GM21723 (cell line): ENCODE measurements at regions not wholly inside any gene's neighbourhood (a gene's known extent, or its start where the extent isn't known, plus 50 kb on each side); places are given as distances from the start of the nearest gene placed in this dataset.
"Not testable (repeated sequence)": the region's sequence is repeated elsewhere in the genome, so short reads cannot be mapped to it uniquely, and the experiment has no call there.

Experiments used
- ATAC-seq: cut with Tn5 transposase; IDR thresholded peaks from one replicate; pipeline ENCODE4 v1.9.1; 2021; ENCODE audit warnings: mild to moderate bottlenecking, moderate library complexity; ENCODE audit not compliant: unreplicated experiment

DNA sequence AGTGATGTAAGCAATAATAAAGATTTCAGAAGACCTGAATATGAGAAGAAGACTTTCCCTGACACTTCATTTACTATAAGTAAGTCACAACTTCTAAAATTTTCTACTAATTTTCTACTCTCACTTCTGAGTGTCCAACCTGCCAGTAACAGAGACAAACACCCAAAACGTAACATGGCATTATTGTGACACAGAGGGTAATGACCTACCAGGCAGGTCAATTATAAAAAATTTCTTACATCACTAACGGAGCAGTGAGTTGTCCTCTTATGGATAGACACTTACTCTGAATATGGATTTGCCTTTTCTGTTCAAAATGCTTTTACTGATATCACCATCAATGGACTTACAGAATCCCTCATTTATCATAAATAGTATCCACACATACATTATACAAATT, 405.9 kb upstream of the MAGEB16 start:
- no peak for ATAC-seq

DNA sequence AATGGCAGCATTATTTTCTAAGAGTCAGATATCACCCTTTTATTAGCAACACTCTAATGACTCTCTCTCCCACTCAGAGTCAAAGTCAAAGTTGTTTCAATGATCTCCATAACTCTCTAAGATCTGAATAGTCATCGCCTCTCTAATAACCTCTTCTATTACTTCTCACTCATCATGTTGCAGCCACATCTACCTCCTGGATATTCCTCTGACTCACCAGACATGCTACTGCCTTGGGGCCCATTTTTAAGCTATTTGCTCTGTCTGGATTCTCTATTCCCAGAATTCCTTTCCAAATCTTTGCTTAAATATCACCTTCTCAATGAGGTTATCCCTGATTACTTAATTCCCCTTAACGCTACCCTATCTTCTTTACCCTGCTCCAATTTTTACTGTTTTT, 391.8 kb upstream of the MAGEB16 start:
- ATAC-seq: no peak

DNA sequence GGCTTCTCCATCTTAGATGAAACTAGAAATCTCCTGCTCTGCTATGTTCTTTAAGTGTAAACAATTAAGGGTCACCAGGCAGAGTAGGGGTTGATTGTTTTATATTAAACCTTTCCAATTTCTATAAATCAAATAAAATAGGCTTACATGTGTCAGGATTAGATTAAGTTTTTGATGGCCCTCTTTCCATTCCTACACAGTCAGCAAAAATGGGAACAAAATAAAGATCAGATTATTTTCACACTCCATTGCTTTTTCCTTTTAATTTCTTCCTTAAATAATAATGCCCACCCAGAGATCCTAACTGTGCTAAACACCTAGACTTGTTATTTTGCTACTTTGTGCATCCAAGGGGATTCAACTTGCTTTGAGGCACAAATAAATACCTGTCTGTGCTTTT, 381.4 kb upstream of the MAGEB16 start:
- ATAC-seq: no peak

DNA sequence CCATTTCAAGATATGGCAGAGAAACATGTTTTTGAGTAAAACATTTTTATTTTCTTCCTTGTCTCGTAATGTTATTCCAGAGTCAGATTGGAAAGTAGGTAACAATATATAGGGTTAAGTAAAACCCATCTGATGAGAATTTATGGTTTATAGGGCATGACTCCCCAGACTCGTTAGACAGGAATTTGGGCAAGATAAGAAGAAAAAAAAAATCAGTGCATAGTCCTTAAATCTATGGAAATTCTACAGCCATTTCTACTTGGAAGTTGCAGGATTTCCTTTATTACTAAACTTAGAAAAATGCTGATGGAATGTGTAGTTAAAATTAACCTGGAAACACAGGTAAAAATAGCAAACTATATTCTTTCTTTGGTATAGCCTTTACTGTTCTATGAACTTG, 366.1 kb upstream of the MAGEB16 start:
- no peak for ATAC-seq

DNA sequence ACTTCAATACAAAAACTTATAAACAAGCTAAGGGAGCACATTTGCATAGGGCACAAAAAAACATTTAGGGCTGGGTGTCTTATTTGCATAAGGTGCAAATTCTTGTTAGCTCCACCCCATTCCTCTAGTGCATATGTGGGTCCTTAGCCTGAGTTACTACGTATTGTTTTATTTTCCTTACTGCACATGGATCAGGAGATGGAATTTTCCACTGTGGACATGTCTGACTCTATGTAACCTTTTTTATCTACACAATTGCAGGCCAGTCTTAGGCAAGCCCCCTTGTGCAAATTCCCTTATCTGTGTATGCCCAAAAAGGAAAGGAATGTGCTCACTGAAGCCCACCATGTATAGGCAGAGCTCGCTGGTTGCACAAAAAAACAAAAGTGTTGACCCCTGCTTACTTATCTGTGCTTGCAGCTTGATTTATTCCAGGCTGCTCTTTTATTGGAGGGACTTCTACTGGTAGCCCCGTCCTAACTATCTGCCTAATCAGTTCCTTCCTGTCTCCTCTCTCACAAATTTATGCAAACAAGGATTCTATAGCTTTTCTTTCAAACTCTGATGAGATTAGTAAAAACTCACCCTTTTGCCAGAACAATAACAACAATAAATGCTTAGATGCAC, 359.0 kb upstream of the MAGEB16 start:
- no peak for ATAC-seq

DNA sequence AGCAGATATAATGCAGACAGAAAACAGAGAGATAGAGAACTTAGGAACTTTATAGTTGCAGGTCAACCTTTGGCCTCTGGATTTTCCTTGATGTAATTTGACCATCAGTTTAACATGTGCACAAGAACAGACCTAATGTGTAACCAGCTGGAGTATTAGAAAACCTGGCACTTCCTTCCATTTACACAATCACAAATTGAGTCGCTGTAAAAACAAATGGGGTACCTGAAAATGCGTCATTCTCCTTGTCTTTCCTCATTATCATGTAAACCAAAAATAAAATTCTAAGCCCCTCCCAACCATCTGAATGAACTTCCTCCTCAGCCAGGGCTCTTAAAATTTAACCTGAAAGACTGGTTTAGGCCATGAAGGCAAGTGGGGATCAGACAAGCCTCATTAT, 358.4 kb upstream of the MAGEB16 start:
- no peak for ATAC-seq

DNA sequence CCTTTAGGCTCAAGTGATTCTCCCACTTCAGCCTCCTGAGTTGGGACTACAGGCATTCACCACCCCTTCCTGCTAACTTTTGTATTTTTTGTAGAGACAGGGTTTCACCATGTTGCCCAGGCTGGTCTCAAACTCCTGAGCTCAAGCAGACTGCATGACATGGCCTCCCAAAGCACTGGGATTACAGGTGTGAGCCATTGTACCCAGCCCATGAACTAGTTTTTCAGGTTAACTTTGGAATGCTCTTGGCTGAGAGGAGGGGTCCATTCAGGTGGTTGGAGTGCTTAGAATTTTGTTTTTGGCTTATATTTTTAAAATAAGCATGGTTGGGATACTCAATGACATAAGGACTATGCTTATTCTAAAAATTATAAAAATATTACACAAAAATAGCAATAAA, 355.7 kb upstream of the MAGEB16 start:
- ATAC-seq: no peak

DNA sequence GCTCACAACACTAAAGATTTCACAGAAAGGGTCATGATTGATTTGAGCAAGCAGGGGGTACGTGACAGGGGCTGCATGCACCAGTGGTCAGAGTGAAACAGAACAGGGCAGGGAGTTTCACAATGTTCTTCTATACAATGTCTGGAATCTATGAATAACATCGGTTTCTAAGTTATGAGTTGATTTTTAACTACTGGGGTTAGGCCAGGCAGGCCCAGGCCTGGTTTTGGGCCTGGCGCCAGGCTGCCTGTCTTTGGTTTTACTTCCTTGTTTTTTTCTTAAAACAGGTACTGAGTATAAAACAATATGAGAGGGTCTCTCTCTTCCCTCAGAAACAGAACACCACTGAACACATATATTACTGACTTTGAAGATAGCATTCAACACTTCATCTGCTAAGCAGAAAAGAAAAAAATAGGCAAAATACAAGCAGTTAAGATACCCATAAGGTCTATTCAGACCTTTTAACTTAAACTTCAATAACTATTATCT, 355.0 kb upstream of the MAGEB16 start:
- ATAC-seq: not testable (repeated sequence)

DNA sequence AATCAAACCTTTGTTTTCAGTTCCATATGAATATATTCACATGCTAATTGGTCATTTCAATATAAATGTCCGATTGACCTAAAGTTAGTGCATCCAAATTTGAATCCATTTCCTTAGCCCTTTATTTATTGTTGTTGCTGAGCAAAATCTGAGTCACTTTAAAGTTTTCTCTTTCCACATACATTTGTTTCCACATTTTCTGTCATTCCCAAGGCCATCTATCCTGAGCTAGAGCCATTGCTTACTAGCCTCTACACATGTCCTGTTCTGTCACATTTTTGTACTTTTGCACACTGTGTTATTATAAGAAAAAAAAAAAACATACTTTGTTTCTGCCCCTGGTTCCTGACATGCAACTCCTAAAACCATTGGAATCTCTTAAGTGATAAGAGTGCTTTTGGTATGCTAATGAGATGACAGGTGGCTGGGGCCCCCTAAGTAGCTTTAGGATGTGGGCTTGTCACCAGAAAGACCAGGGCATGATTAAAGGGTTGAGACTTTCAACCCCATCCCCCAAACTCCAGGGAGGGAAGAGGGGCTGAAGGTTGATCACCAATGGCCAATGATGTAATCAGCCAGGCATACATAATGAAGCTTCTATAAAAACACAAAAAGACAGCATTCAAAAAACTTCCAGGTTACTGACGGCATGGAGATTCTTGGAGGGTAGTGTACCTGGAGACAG, 353.3 kb upstream of the MAGEB16 start:
- ATAC-seq: no peak

DNA sequence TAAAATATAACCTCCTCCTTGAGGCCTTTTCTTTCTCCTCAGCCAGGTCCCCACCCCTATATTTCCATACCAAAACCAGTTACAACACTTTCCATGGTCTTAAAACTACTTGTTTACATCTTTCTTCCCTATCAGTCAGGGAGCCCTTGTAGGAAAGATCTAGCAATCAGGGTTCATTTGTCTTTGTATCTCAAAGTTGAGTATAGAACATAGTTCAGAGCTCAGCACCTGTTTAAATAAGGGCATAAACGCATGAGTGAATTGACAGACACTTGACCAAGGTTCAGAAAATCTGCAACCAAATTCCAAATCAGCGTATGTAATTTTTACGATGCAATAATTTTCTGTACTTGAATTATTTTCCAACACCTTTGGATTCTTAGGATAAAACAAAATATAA, 352.2 kb upstream of the MAGEB16 start:
- ATAC-seq: no peak

DNA sequence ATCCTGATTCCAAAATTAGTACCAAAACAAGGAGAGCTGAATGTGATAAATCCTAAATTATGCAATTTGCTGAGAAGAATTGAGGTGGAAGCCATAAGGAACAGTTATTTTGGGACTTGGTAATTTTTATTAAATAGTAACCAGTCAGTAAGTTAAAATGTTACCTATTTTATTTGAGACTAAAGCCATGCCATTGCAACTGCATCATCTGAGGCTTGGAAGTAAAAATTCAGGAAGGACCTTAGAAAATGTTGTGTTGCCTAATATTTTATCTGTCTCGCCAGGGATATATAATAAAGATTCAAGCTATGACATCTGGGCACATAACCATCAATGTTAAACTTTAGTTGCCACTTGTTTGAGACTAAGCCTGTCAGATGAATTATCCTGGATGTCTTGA, 341.3 kb upstream of the MAGEB16 start:
- ATAC-seq: no peak

DNA sequence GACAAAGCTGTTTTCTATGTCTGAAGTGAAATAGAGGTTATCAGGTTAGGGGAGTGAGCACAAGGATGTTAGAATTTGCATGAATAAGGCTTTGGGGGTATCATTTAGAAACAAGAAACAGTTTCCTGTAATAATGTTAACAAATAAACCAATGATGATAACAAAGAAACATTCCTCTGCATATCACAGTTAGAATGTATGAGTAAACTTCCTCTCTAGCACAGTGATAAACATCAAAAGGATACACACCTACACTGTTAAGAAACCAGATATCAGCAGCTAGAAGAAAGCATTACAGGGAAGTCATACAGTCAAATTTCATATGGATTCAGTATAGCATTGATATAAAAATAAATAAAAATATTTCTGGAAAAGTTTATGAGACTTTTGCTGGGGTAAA, 340.0 kb upstream of the MAGEB16 start:
- ATAC-seq: no peak

DNA sequence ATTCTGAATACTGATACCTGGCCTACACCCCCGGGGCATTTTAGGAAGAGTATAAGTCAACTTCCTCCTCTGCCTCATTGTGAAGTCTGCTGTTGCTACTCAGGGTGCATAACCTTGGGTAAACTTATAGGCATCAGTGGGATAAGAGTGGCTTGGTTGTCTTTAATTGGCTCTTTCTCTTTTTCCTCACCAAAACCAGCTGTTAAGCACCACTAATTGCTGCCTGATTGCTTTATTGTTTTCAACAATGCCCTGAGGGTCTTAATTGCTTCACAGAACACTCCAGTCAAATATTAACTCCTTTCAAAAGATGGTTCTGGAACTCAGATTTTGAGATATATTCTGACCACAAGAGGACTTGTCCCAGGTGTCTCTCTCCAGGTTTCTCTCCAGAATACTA, 337.0 kb upstream of the MAGEB16 start:
- ATAC-seq: no peak

DNA sequence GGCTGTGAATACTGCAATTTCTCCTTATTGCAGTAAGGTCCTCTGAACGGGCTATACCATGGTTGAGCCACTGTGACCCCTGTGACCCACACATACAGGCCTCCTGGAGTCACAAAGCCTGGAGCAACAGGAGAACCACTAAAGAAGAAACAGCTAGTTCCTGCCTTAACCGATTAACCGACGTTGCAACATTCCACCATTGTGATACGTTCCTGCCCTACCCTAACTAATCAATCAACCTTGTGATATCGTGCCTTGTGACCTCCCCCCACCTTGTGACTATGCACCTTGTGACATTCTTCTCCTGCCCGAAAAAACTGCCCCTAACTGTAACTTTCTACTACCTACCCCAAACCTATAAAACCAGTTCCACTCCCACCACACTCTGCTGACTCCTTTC, 301.5 kb upstream of the MAGEB16 start:
- ATAC-seq: not testable (repeated sequence)

DNA sequence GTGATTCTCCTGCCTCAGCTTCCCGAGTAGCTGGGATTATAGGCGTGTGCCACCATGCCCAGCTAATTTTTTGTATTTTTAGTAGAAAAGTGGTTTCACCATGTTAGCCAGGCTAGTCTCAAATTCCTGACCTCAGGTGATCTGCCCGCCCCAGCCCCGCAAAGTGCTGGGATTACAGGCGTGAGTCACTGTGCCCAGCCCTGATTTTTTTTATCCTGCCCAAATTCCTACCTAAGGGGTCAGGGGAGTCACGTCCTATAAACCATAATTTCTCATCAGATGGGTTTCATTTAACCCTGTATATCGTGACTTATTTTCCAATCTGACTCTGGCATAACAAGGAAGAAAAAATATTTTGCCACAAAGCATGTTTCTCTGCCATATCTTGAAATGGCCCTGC, 300.7 kb upstream of the MAGEB16 start:
- ATAC-seq: not testable (repeated sequence)

DNA sequence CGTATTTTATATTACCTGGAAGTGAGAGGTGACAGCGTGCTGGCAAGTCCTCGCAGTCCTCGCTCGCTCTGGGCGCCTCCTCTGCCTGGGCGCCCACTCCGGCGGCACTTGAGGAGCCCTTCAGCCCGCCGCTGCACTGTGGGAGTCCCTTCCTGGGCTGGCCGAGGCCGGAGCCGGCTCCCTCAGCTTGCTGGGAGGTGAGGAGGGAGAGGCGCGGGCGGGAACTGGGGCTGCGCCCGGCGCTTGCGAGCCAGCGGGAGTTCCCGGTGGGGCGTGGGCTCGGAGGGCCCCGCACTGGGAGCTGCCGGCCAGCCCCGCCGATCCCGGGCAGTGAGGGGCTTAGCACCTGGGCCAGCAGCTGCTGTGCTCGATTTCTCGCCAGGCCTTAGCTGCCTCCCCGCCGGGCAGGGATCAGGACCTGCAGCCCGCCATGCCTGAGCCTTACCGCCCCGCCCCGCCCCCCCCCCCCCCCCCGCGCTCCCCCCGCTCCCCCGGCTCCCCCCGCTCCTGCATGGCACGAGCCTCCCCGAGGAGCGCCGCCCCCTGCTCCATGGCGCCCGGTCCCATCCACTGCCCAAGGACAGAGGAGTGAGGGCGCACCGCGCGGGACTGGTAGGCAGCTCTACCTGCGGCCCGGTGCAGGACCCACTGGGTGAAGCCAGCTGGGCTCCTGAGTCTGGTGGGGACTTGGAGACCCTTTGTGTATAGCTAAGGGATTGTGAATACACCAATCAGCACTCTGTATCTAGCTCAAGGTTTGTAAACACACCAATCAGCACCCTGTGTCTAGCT, 298.9 kb upstream of the MAGEB16 start:
- no peak for ATAC-seq

DNA sequence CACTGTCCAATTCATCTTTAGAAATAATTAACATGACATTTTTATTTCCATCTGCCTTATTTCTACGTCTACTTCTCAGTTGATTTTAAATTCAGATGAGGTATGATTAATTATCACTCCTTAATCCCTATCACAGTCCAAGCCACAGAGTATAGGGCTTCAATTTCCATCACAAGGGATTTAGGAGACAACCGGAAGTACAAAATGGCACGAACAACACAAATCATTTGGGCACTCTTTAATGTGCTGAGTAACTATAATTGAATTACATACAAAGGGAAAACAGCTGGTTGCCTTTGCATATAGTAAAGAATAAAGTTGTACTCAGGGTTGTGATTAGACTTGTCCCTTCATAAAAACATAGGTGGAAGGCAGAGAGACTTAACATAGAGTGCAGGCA, 290.4 kb upstream of the MAGEB16 start:
- no peak for ATAC-seq

DNA sequence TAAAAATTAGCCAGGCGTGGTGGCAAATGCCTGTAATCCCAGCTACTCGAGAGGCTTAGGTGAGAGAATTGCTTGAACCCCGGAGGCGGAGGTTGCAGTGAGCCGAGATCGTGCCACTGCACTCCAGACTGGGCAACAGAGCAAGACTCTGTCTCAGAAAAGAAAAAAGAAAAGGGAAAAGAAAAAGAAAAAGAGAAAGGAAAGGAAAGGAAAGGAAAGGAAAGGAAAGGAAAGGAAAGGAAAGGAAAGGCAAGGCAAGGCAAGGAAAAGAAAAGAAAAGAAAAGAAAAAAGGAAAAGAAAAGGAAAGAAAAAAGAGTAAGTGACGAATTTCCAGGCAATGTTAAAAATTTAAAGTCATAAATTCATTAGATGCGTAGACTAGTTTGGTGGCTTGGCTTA, 250.1 kb upstream of the MAGEB16 start:
- not testable (repeated sequence) for ATAC-seq

DNA sequence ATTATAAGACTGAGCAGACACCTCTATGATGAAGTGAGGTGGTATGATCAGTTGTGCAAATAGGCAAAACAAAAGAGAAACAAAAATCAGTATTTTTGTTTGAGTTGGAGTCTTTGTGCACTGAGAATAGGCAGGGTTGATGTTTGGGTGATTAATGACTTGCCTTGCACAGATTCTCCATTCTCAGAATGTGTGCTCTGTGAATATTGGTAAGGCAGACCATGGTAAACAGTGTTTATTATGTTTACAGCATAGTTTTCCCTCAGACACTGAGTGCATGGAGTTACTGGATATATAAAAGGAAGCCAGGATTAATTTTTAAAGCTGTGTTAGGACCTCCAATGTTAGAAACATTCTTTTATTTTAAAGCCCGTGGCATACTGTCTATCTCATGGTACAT, 240.2 kb upstream of the MAGEB16 start:
- no peak for ATAC-seq

DNA sequence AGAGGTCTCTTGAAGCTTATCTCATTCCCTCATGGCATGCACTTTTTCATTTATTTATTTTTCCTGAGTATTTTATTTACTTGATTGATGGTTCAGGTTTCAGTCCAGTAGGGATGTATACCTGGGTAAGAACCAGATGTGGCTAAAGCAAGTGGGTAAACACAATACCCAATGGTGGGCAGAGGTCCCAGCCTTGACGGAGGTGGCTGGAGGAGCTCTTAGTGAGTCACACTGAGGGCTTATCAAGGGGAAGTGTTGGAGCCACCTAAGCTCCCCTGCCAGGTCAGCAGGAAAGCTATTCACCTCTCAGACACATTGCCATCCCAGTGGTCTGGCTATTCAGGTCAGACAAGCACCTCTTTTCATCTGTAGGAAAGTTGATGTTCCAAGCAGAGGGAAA, 236.2 kb upstream of the MAGEB16 start:
- no peak for ATAC-seq

DNA sequence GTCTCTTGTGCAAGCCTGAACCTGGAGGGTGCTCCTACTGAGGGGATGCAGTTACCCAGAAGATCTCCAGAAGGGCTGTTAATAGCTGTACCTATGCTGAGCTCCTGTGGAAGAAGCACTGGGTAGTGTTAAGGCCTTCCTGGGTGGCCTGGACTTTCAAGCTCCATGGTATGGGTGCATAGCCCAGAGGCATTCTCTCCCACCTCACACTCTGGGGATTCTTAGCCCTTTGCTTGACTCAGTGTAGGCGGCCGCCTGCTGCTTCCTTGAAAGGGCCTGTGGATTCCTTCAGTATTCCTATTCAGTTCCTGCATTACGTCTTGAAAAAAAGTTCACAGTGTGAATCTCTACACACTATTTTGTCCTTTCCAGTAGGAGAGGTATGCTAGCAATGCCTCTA, 235.7 kb upstream of the MAGEB16 start:
- ATAC-seq: no peak

DNA sequence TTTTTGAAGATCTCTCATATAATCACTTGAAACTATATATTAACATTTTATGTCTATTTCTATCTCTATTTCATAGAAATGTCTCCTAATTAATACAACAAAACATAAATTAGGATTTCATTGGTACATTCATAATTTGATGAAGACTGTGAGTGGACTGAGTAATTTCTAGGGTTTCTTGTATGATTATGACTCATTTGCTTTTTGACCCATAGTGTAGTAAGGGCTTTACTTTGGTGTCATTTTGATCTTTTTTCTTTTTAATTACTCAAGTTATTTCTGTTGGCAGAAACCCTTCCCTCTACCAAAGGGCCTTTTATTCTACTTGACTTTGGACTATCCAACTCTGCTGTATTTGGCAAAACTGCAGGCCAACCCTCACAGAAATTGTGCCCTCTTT, 207.9 kb upstream of the MAGEB16 start:
- no peak for ATAC-seq
